Memory B cell (primary cell): ENCODE measurements at regions not wholly inside any gene's neighbourhood (a gene's known extent, or its start where the extent isn't known, plus 50 kb on each side); places are given as distances from the start of the nearest gene placed in this dataset.

Experiments used
- ATAC-seq: fragments of 150-1000 bp; cut with Tn5 transposase; 2 replicates; pipeline ENCODE4 v1.10.0; 2021; ENCODE audit warnings: low read depth, mild to moderate bottlenecking, moderate library complexity
- DNase-seq, 2 donors: peaks; one replicate each; pipeline ENCODE4 v3.0.0; 2022; ENCODE audit warnings: low spot score in 2 of 2
- H3K27ac Mint-ChIP-seq: one replicate; pipeline ENCODE4 v1.8.0; 2022; ENCODE audit warnings: mild to moderate bottlenecking, moderate library complexity, mixed read lengths
- H3K27me3 Mint-ChIP-seq: one replicate; pipeline ENCODE4 v1.8.0; 2022; ENCODE audit warnings: mixed read lengths
- H3K36me3 Mint-ChIP-seq: one replicate; pipeline ENCODE4 v1.8.0; 2022; ENCODE audit warnings: mild to moderate bottlenecking, mixed read lengths
- H3K4me1 Mint-ChIP-seq: one replicate; pipeline ENCODE4 v1.8.0; 2022; ENCODE audit warnings: mixed read lengths
- H3K4me3 Mint-ChIP-seq: one replicate; pipeline ENCODE4 v1.8.0; 2022; ENCODE audit warnings: mild to moderate bottlenecking, moderate library complexity, mixed read lengths
- H3K9me3 Mint-ChIP-seq: one replicate; pipeline ENCODE4 v1.8.0; 2022; ENCODE audit warnings: mixed read lengths

GRCh38 chr10:78727728-78728127 is 341.0 kb upstream of the ZMIZ1 start:
- DNase-seq: no peak
- no peaks in the 10 kb centered on the region for H3K27me3 Mint-ChIP-seq
- H3K4me3 Mint-ChIP-seq: no peak overlapping the region
- ATAC-seq: no peak
- H3K9me3 Mint-ChIP-seq: no peaks in the 10 kb centered on the region
- H3K4me1 Mint-ChIP-seq: no peaks in the 10 kb centered on the region
- no peaks in the 10 kb centered on the region for H3K36me3 Mint-ChIP-seq
- no peak overlapping the region for H3K27ac Mint-ChIP-seq

- DNase-seq: no peak
- no peaks in the 10 kb centered on the region for H3K27me3 Mint-ChIP-seq
- H3K4me3 Mint-ChIP-seq: no peak overlapping the region
- no peaks in the 10 kb centered on the region for H3K36me3 Mint-ChIP-seq
- H3K27ac Mint-ChIP-seq: no peak overlapping the region
- no peaks in the 10 kb centered on the region for H3K4me1 Mint-ChIP-seq
- ATAC-seq: no peak
- H3K9me3 Mint-ChIP-seq: no peaks in the 10 kb centered on the region
These were observed 340.6 kb upstream of the ZMIZ1 start for GRCh38 chr10:78728176-78728575.

- no peak for ATAC-seq
- Mint-ChIP-seq H3K4me3 (no peak overlapping the region), H3K27ac (no peak overlapping the region)
These were observed 339.4 kb upstream of the ZMIZ1 start for GRCh38 chr10:78729366-78729765.

GRCh38 chr10:78729800-78730199 is 339.0 kb upstream of the ZMIZ1 start:
- DNase-seq (no peak), ATAC-seq (no peak)
- Mint-ChIP-seq H3K27ac (no peak overlapping the region), H3K4me3 (no peak overlapping the region), H3K9me3 (no peaks in the 10 kb centered on the region), H3K27me3 (peaks cover 4% of the 10 kb centered on the region), H3K4me1 (no peaks in the 10 kb centered on the region), H3K36me3 (no peaks in the 10 kb centered on the region)

More at GRCh38 chr10:78729366-78729765, 339.4 kb upstream of the ZMIZ1 start:
- H3K27me3 Mint-ChIP-seq: peaks cover 4% of the 10 kb centered on the region
- no peaks in the 10 kb centered on the region for H3K36me3 Mint-ChIP-seq
- DNase-seq: no peak
- H3K9me3 Mint-ChIP-seq: no peaks in the 10 kb centered on the region
- no peaks in the 10 kb centered on the region for H3K4me1 Mint-ChIP-seq

- H3K4me3 Mint-ChIP-seq: no peak overlapping the region
- peaks cover 10% of the 10 kb centered on the region for H3K27me3 Mint-ChIP-seq
- ATAC-seq: no peak
- no peaks in the 10 kb centered on the region for H3K9me3 Mint-ChIP-seq
- no peaks in the 10 kb centered on the region for H3K4me1 Mint-ChIP-seq
- no peak for DNase-seq
- no peak overlapping the region for H3K27ac Mint-ChIP-seq
- no peaks in the 10 kb centered on the region for H3K36me3 Mint-ChIP-seq
These were observed 338.0 kb upstream of the ZMIZ1 start for GRCh38 chr10:78730754-78731153.

GRCh38 chr10:78731675-78732074 is 337.1 kb upstream of the ZMIZ1 start:
- no peak for ATAC-seq
- Mint-ChIP-seq H3K4me3 (no peak overlapping the region), H3K36me3 (no peaks in the 10 kb centered on the region), H3K4me1 (no peaks in the 10 kb centered on the region), H3K9me3 (no peaks in the 10 kb centered on the region), H3K27ac (no peak overlapping the region), H3K27me3 (peaks cover 11% of the 10 kb centered on the region)
- DNase-seq: no peak

GRCh38 chr10:78732381-78732780 is 336.4 kb upstream of the ZMIZ1 start:
- Mint-ChIP-seq H3K9me3 (no peaks in the 10 kb centered on the region), H3K27ac (no peak overlapping the region), H3K27me3 (peaks cover 14% of the 10 kb centered on the region), H3K4me3 (no peak overlapping the region), H3K4me1 (no peaks in the 10 kb centered on the region), H3K36me3 (no peaks in the 10 kb centered on the region)
- no peak for ATAC-seq
- no peak for DNase-seq

- H3K36me3 Mint-ChIP-seq: no peaks in the 10 kb centered on the region
- no peak for DNase-seq
- H3K4me3 Mint-ChIP-seq: no peak overlapping the region
- no peak overlapping the region for H3K27ac Mint-ChIP-seq
- no peak for ATAC-seq
- H3K27me3 Mint-ChIP-seq: peaks cover 18% of the 10 kb centered on the region
- H3K4me1 Mint-ChIP-seq: no peaks in the 10 kb centered on the region
- H3K9me3 Mint-ChIP-seq: no peaks in the 10 kb centered on the region
These were observed 331.7 kb upstream of the ZMIZ1 start for GRCh38 chr10:78736926-78737630.

GRCh38 chr10:78737883-78738856 is 330.6 kb upstream of the ZMIZ1 start:
- DNase-seq: no peak
- no peaks in the 10 kb centered on the region for H3K9me3 Mint-ChIP-seq
- no peaks in the 10 kb centered on the region for H3K4me1 Mint-ChIP-seq
- ATAC-seq: no peak
- no peak overlapping the region for H3K27ac Mint-ChIP-seq
- H3K4me3 Mint-ChIP-seq: no peak overlapping the region
- peaks cover 18% of the 10 kb centered on the region for H3K27me3 Mint-ChIP-seq
- no peaks in the 10 kb centered on the region for H3K36me3 Mint-ChIP-seq

- Mint-ChIP-seq H3K36me3 (no peaks in the 10 kb centered on the region), H3K4me3 (no peak overlapping the region), H3K4me1 (no peaks in the 10 kb centered on the region), H3K27me3 (peaks cover 20% of the 10 kb centered on the region), H3K27ac (no peak overlapping the region), H3K9me3 (no peaks in the 10 kb centered on the region)
- DNase-seq (no peak), ATAC-seq (no peak)
These were observed 329.9 kb upstream of the ZMIZ1 start for GRCh38 chr10:78738861-78739260.

GRCh38 chr10:78739444-78740053 is 329.2 kb upstream of the ZMIZ1 start:
- H3K27ac Mint-ChIP-seq: no peak overlapping the region

GRCh38 chr10:78740976-78741915 is 327.5 kb upstream of the ZMIZ1 start:
- Mint-ChIP-seq H3K9me3 (no peaks in the 10 kb centered on the region), H3K36me3 (no peaks in the 10 kb centered on the region), H3K27me3 (peaks cover 9% of the 10 kb centered on the region), H3K27ac (no peak overlapping the region), H3K4me1 (no peaks in the 10 kb centered on the region), H3K4me3 (no peak overlapping the region)
- DNase-seq (no peak), ATAC-seq (no peak)

More at GRCh38 chr10:78739444-78740053, 329.2 kb upstream of the ZMIZ1 start:
- no peaks in the 10 kb centered on the region for H3K4me1 Mint-ChIP-seq
- H3K9me3 Mint-ChIP-seq: no peaks in the 10 kb centered on the region
- DNase-seq (no peak), ATAC-seq (no peak)
- no peak overlapping the region for H3K4me3 Mint-ChIP-seq
- no peaks in the 10 kb centered on the region for H3K36me3 Mint-ChIP-seq
- peaks cover 16% of the 10 kb centered on the region for H3K27me3 Mint-ChIP-seq

GRCh38 chr10:78742406-78742729 is 326.4 kb upstream of the ZMIZ1 start:
- no peaks in the 10 kb centered on the region for H3K4me1 Mint-ChIP-seq
- no peaks in the 10 kb centered on the region for H3K36me3 Mint-ChIP-seq
- H3K27ac Mint-ChIP-seq: no peak overlapping the region
- no peaks in the 10 kb centered on the region for H3K9me3 Mint-ChIP-seq
- no peak for DNase-seq
- H3K27me3 Mint-ChIP-seq: peaks cover 9% of the 10 kb centered on the region
- no peak overlapping the region for H3K4me3 Mint-ChIP-seq
- no peak for ATAC-seq
